Neuronal stem cell (in vitro differentiated cells): ENCODE measurements at regions not wholly inside any gene's neighbourhood (a gene's known extent, or its start where the extent isn't known, plus 50 kb on each side); places are given as distances from the start of the nearest gene placed in this dataset.
"Not testable (repeated sequence)": the region's sequence is repeated elsewhere in the genome, so short reads cannot be mapped to it uniquely, and the experiment has no call there.

ENCODE experiments used
- DNase-seq: peaks from one replicate; pipeline ENCODE4 v3.0.0-alpha.2; 2013; ENCODE audit warnings: low spot score
- H2AFZ ChIP-seq: one replicate; pipeline ENCODE4 v1.6.1; 2013; ENCODE audit warnings: mild to moderate bottlenecking, low read length, inconsistent platforms
- H2AK5ac ChIP-seq: 2 replicates; pipeline ENCODE4 v1.6.1; 2013; ENCODE audit warnings: low read depth, mild to moderate bottlenecking, inconsistent platforms, low read length, moderate library complexity, mixed read lengths
- H2BK120ac ChIP-seq: 2 replicates; pipeline ENCODE4 v1.6.1; 2013; ENCODE audit warnings: low read depth, mild to moderate bottlenecking, inconsistent platforms, low read length, moderate library complexity, mixed read lengths
- H2BK12ac ChIP-seq: one replicate; pipeline ENCODE4 v1.6.1; 2013; ENCODE audit warnings: low read length, inconsistent platforms
- H2BK15ac ChIP-seq: 2 replicates; pipeline ENCODE4 v1.6.1; 2013; ENCODE audit warnings: mild to moderate bottlenecking, low read length, inconsistent platforms, mixed read lengths
- H2BK5ac ChIP-seq: one replicate; pipeline ENCODE4 v1.6.1; 2013; ENCODE audit warnings: inconsistent platforms, mild to moderate bottlenecking, low read length, moderate library complexity
- H3K14ac ChIP-seq: one replicate; pipeline ENCODE4 v1.6.1; 2013; ENCODE audit warnings: low read length, inconsistent platforms
- H3K18ac ChIP-seq: 2 replicates; pipeline ENCODE4 v1.6.1; 2013; ENCODE audit warnings: low read length, inconsistent platforms
- H3K23ac ChIP-seq: 2 replicates; pipeline ENCODE4 v1.6.1; 2013; ENCODE audit warnings: low read depth, mild to moderate bottlenecking, mixed read lengths, low read length, inconsistent platforms; ENCODE audit not compliant: poor library complexity
- H3K27ac ChIP-seq: replicated peaks from 3 replicates; pipeline ENCODE4 v1.5.1; 2013; ENCODE audit warnings: low read length, inconsistent platforms
- H3K27me3 ChIP-seq, 3 experiments: 2 replicates each; pipeline ENCODE4 v1.6.1; 2013; ENCODE audit warnings: low read length in 3 of 3, mild to moderate bottlenecking in 2 of 3, inconsistent platforms in 1 of 3, low read depth in 1 of 3, mixed read lengths in 1 of 3, moderate library complexity in 1 of 3; ENCODE audit not compliant: control insufficient read depth in 3 of 3, insufficient read depth in 3 of 3
- H3K36me3 ChIP-seq, 2 donors: replicated peaks in 1 of 2; 2 replicates each; pipeline ENCODE4 v1.6.1; 2013; ENCODE audit warnings: low read length in 2 of 2; ENCODE audit not compliant: control insufficient read depth in 2 of 2, insufficient read depth in 2 of 2
- H3K4ac ChIP-seq: 2 replicates; pipeline ENCODE4 v1.6.1; 2013; ENCODE audit warnings: inconsistent platforms, mild to moderate bottlenecking, low read length, moderate library complexity
- H3K4me1 ChIP-seq, 2 donors: 1 replicate in 1 of 2; 2 replicates in 1 of 2; pipeline ENCODE4 v1.6.1; 2013; ENCODE audit warnings: low read length in 2 of 2, low read depth in 1 of 2; ENCODE audit not compliant: control insufficient read depth in 2 of 2, insufficient read depth in 1 of 2
- H3K4me2 ChIP-seq: one replicate; pipeline ENCODE4 v1.6.1; 2013; ENCODE audit warnings: mild to moderate bottlenecking, low read length, inconsistent platforms; ENCODE audit not compliant: insufficient read depth, poor library complexity, severe bottlenecking
- H3K4me3 ChIP-seq, 2 donors: 2 replicates each; pipeline ENCODE4 v1.5.1; 2013; ENCODE audit warnings: low read length in 2 of 2, mild to moderate bottlenecking in 2 of 2, inconsistent platforms in 1 of 2, moderate library complexity in 1 of 2
- H3K79me1 ChIP-seq: one replicate; pipeline ENCODE4 v1.6.1; 2013; ENCODE audit warnings: low read depth, mild to moderate bottlenecking, inconsistent platforms, low read length, moderate library complexity
- H3K9ac ChIP-seq: one replicate; pipeline ENCODE4 v1.6.1; 2013; ENCODE audit warnings: mild to moderate bottlenecking, low read depth, low read length, inconsistent platforms; ENCODE audit not compliant: poor library complexity
- H3K9me3 ChIP-seq, 2 donors: replicated peaks in 1 of 2; 2 replicates each; pipeline versions ENCODE3 to v1.6.1; 2013; ENCODE audit warnings: low read length in 2 of 2, mild to moderate bottlenecking in 2 of 2, inconsistent platforms in 1 of 2, low read depth in 1 of 2, mixed read lengths in 1 of 2, moderate library complexity in 1 of 2; ENCODE audit not compliant: control insufficient read depth in 2 of 2, insufficient read depth in 1 of 2
- H4K8ac ChIP-seq: one replicate; pipeline ENCODE4 v1.6.1; 2013; ENCODE audit warnings: low read depth, mild to moderate bottlenecking, inconsistent platforms, low read length, moderate library complexity
- H4K91ac ChIP-seq: one replicate; pipeline ENCODE4 v1.6.1; 2013; ENCODE audit warnings: low read length, low read depth, mild to moderate bottlenecking, inconsistent platforms; ENCODE audit not compliant: poor library complexity
- WGBS, 2 donors: extraction: QIAGEN DNeasy Blood & Tissue Kit; methylation state at CpG; one replicate each; pipeline ENCODE4 v1.1.7; 2013; ENCODE audit warnings: missing lambda C conversion rate in 2 of 2, mixed read lengths in 1 of 2; ENCODE audit not compliant: insufficient read length in 2 of 2, insufficient replicate concordance in 1 of 2; ENCODE audit errors: extremely low coverage in 2 of 2; 5-methylcytosine and 5-hydroxymethylcytosine counted together

DNA sequence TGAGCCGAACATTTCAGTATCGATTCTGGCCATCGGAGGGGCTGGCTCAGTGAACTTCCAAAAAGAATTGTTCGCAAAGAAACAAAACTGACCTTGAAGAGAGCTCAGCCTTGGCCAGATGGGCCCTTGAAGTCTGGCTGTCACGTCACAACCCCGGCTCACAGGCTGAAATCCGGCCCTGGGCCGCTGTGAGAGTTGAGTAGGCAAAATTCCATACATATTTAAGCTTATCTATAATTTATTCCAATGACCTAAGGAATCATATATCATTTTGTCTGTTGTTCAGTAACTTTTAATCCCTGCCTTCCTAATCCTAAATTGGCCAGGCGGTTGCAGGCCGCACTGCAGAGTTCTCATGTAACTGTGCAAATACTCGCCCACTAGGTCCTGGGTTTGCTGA, 174.8 kb downstream of the LAT start:
- H2BK12ac ChIP-seq, H4K8ac ChIP-seq, H3K18ac ChIP-seq, H3K23ac ChIP-seq, H3K9ac ChIP-seq, H2BK120ac ChIP-seq, DNase-seq, H3K36me3 ChIP-seq, H2BK15ac ChIP-seq, H3K79me1 ChIP-seq, H2BK5ac ChIP-seq, H3K27me3 ChIP-seq, H3K9me3 ChIP-seq, H3K4ac ChIP-seq, H2AFZ ChIP-seq, H3K14ac ChIP-seq, H2AK5ac ChIP-seq, H3K27ac ChIP-seq, H4K91ac ChIP-seq, H3K4me2 ChIP-seq, H3K4me3 ChIP-seq: not testable (repeated sequence)
- H3K4me1 ChIP-seq: peaks cover 5 to 17% of the 10 kb centered on the region in 2 donors
- no CpG with 5 or more reads among the region's 11 CpGs for WGBS, 2 donors

DNA sequence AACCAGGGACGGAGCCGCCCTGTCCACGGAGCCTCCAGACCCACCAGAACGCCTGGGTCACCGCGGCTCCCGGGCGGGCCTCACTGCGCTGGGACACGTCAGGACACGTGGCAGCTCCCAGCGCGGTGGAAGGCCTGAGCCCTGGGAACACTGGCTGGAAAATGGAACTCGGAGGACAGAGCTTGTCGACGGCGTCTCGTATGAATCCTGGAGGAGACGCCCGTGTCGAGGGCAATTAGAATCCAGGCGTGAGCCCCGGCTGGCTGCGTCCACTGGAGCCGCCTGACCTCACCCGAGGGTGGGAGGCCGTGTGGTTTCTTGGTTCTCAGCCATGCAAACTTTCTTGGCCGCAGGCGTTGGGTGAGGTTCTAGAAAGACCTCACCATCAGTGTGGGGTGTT, 173.9 kb downstream of the LAT start:
- Histone ChIP-seq H3K27ac (no peak overlapping the region), H2AK5ac (peak overlapping the region; percentile 96), H3K4ac (no peak overlapping the region), H3K79me1 (no peaks in the 10 kb centered on the region), H4K91ac (no peak overlapping the region), H3K9me3 (no peaks in the 10 kb centered on the region), H3K9ac (no peak overlapping the region), H3K14ac (peak overlapping the region; percentile 8), H2AFZ (no peak overlapping the region), H2BK120ac (peak overlapping the region; percentile 31), H2BK15ac (no peak overlapping the region), H3K18ac (peak overlapping the region; percentile 48), H3K4me1 (peaks cover 5 to 17% of the 10 kb centered on the region in 2 donors), H3K23ac (no peak overlapping the region), H3K4me3 (no peak overlapping the region), H2BK12ac (no peak overlapping the region), H3K36me3 (no peaks in the 10 kb centered on the region), H4K8ac (no peak overlapping the region), H2BK5ac (peak overlapping the region; percentile 66), H3K4me2 (no peak overlapping the region), H3K27me3 (no peaks in the 10 kb centered on the region)
- no CpG with 5 or more reads among the region's 29 CpGs for WGBS, 2 donors
- DNase-seq: no peak

DNA sequence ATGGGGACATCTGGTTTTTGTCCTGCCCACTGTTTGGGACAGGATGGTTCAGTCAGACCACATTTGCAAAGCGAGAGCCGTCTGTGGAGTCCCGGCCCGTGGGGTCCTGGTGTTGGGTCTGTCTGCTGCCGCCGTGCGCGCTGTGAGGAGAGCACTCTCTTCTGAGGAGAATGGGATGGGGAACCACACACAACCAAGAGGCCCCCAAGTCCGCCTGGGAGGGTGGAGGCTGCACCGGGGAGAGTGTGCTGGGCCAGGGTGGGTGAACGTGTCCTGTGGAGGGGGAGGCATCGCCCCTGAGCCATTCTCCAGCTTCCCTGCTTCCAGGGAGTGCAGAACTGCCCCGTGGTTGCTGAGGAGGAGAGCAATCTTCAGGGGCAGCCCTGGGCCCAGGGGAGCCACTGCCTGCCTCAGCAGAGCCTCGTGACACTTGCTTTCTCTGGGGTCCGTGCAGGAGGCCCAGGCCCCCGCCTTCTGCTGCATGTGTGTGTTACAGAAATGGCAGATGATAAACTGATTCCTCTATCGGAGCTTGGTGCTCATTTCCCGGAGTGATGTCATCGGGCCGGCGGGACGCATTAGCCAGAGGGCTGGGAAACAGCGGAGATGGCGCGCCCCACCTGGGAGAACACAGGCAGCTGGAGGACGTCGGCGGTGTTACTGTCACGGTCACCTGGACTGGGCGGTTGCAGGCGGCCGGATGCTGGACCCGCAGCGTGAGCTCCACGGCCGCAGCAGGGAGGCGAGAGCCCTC, 173.4 kb downstream of the LAT start:
- H2BK5ac ChIP-seq: peak overlapping the region; percentile 66
- WGBS, 2 donors: no CpG with 5 or more reads among the region's 37 CpGs
- not testable (repeated sequence) for H3K4me2 ChIP-seq, H3K36me3 ChIP-seq, H3K27ac ChIP-seq, H3K79me1 ChIP-seq, H2BK120ac ChIP-seq, H3K4ac ChIP-seq, H3K9me3 ChIP-seq, H3K4me3 ChIP-seq, H3K27me3 ChIP-seq, H3K9ac ChIP-seq, DNase-seq, H4K8ac ChIP-seq
- H2AFZ ChIP-seq: peak overlapping the region; percentile 87
- peaks cover 5 to 17% of the 10 kb centered on the region in 2 donors for H3K4me1 ChIP-seq
- H3K14ac ChIP-seq: peak overlapping the region; percentile 71
- H3K23ac ChIP-seq: peak overlapping the region; percentile 80
- H3K18ac ChIP-seq: peak overlapping the region; percentile 89
- peak overlapping the region; percentile 41 for H2BK12ac ChIP-seq
- H4K91ac ChIP-seq: peak overlapping the region; percentile 92
- H2BK15ac ChIP-seq: peak overlapping the region; percentile 81
- H2AK5ac ChIP-seq: peak overlapping the region; percentile 96

DNA sequence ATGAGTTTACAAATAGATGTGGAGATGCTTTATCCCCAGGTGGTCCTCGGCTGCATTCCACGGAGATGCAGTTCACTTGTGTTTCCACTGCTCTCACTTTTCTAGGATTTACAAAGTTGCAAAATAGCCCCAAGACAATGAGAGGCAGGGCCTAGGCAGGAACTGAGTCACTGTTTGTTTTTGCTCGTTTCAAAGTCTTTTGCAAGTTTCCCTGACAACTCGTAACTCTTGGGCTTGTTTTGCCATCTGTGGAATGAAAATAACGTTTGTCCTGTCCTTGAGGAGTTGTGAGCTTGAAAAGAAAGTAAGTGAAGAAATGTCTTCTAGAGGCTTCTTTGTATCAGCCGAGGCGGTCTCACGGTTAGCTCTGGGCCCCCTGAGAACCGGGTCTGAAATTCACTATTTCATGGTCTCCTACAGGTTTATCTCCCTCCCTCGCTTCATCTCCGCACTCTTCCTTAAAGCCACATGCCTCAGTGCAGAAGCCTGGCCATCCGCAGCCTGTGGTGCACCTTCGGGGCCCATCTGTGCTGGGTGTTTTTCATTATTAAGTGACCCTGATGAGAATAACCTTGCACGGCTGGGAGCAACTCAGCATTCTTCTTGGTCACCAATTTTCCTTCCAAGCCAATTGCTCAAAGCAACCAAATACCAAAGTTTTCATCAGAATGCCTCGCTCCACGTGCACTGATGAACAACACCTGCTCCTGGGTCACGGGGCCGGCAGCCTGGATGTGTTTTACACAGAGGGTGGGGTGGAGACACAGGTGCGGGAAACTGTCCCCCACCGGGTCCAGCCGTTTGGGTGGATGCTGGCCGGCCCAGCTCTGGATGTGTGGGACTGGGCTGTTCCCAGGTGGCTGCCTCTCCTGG, 172.4 kb downstream of the LAT start:
- H3K9ac ChIP-seq, DNase-seq, H3K79me1 ChIP-seq, H3K4ac ChIP-seq, H3K4me2 ChIP-seq, H4K8ac ChIP-seq, H3K14ac ChIP-seq, H3K23ac ChIP-seq, H3K9me3 ChIP-seq, H4K91ac ChIP-seq, H2BK120ac ChIP-seq, H3K27me3 ChIP-seq, H2AK5ac ChIP-seq, H2BK12ac ChIP-seq, H3K36me3 ChIP-seq, H2BK15ac ChIP-seq, H2BK5ac ChIP-seq: not testable (repeated sequence)
- Histone ChIP-seq H3K18ac (peak overlapping the region; percentile 51), H3K4me3 (peak overlapping the region in 1 of 2 donors; percentile 9), H3K27ac (peak overlapping the region; percentile 40), H2AFZ (peak overlapping the region; percentile 87), H3K4me1 (peaks cover 5 to 17% of the 10 kb centered on the region in 2 donors)
- WGBS, 2 donors: no CpG with 5 or more reads among the region's 22 CpGs
